ENCODE measurements at regions not wholly inside any gene's neighbourhood (a gene's known extent, or its start where the extent isn't known, plus 50 kb on each side); places are given as distances from the start of the nearest gene placed in this dataset.

- TF ChIP-seq POLR2AphosphoS5 (IDR thresholded peaks at IDR 0.05; ENCODE audit: low read depth) (no peak), CTCF (conservative IDR thresholded peaks at IDR 0.05; ENCODE audit: low read depth in 2 of 2) (no peak), EZH2 (IDR thresholded peaks at IDR 0.05; ENCODE audit: low read depth, unreplicated experiment) (no peak), ZNF331 (CRISPR knock-in tag; IDR thresholded peaks at IDR 0.05; ENCODE audit: low read depth) (no peak), EZH2phosphoT487 (IDR thresholded peaks at IDR 0.05; ENCODE audit: unreplicated experiment) (no peak), JUNB (IDR thresholded peaks at IDR 0.05; ENCODE audit: unreplicated experiment) (no peak), REST (IDR thresholded peaks at IDR 0.05; ENCODE audit: unreplicated experiment) (no peak), ZNF114 (CRISPR knock-in tag; IDR thresholded peaks at IDR 0.05) (no peak), CREB1 (CRISPR knock-in tag; IDR thresholded peaks at IDR 0.05; ENCODE audit: low read depth) (no peak), ZNF462 (CRISPR knock-in tag; IDR thresholded peaks at IDR 0.05) (no peak)
- TF ChIP-seq, protein P1, sequence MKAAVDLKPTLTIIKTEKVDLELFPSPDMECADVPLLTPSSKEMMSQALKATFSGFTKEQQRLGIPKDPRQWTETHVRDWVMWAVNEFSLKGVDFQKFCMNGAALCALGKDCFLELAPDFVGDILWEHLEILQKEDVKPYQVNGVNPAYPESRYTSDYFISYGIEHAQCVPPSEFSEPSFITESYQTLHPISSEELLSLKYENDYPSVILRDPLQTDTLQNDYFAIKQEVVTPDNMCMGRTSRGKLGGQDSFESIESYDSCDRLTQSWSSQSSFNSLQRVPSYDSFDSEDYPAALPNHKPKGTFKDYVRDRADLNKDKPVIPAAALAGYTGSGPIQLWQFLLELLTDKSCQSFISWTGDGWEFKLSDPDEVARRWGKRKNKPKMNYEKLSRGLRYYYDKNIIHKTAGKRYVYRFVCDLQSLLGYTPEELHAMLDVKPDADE (IDR thresholded peaks at IDR 0.05) = no peak
These were observed 62.8 kb upstream of the CCND1 start for GRCh38 chr11:69578167-69578566.
